ENCODE measurements at regions not wholly inside any gene's neighbourhood (a gene's known extent, or its start where the extent isn't known, plus 50 kb on each side); places are given as distances from the start of the nearest gene placed in this dataset.
"Not testable (repeated sequence)": the region's sequence is repeated elsewhere in the genome, so short reads cannot be mapped to it uniquely, and the experiment has no call there.

GRCh38 chr6:81948196-81948595, 195.7 kb upstream of the TENT5A start:
- TF ChIP-seq CTCF (IDR thresholded peaks at IDR 0.05); POLR2A (IDR thresholded peaks at IDR 0.05; ENCODE audit: low read depth); EP300 (IDR thresholded peaks at IDR 0.05); POLR2AphosphoS5 (IDR thresholded peaks at IDR 0.05): not testable (repeated sequence)
